ENCODE measurements at regions not wholly inside any gene's neighbourhood (a gene's known extent, or its start where the extent isn't known, plus 50 kb on each side); places are given as distances from the start of the nearest gene placed in this dataset.

DNA sequence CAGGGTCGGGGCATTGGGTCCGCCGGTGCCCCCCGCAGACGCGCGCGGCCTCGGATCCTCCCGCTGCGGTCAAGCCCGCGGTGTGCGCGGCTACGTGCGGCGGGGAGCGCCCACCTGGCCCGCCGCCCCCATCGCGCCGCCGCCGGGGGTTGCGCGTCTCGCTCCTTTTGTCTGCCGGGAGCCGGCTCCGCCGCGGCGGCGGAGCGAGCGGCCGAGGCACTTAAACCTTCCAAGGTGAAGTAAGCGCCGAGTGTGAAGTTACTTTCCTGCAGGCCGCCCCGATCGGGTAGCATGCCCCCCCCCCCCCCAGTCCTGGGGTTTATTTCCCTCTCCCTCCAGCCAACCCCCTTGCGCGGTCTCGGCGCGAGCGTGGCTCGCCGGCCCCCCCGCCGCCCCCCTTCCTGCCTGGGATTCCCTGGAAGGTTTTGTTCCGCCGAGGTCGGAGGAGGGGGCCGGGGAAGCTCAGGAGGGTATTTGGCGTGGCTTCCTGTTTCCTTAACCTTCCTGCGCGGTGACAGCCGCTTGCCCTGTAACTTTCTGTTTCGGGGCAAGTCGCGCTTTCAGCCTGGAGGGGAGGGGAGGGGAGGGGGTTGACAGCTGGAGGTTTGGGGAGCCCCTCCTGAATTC lies 56.6 kb upstream of the GSE1 start (continued):
- no peak for TF ChIP-seq SAFB2 (CRISPR knock-in tag; IDR thresholded peaks at IDR 0.05; ENCODE audit: borderline replicate concordance, low read depth)
- 0 out of 2 replicates have a peak, but pooled peaks have one; percentile 10 for TF ChIP-seq FOXK1 (CRISPR knock-in tag; IDR thresholded peaks at IDR 0.05; ENCODE audit: borderline replicate concordance, low read depth)
- no peak for TF ChIP-seq ZBTB1 (CRISPR knock-in tag; IDR thresholded peaks at IDR 0.05; ENCODE audit: borderline replicate concordance)
- no peak for TF ChIP-seq HOXA7 (CRISPR knock-in tag; IDR thresholded peaks at IDR 0.05)
- 0 out of 2 replicates have a peak, but pooled peaks have one; percentile 1 for TF ChIP-seq STAG1 (CRISPR knock-in tag; IDR thresholded peaks at IDR 0.05)
- no peak for TF ChIP-seq ZNF512 (CRISPR knock-in tag; IDR thresholded peaks at IDR 0.05)
- TF ChIP-seq ZNF605 (CRISPR knock-in tag; IDR thresholded peaks at IDR 0.05), result no peak
- TF ChIP-seq HMGA1 (CRISPR knock-in tag; conservative IDR thresholded peaks at IDR 0.05), result no peak
- TF ChIP-seq MAFG (CRISPR knock-in tag; IDR thresholded peaks at IDR 0.05), result no peak
- no peak; the same call in 1 of the 2 replicates for TF ChIP-seq ZMYM4 (CRISPR knock-in tag; IDR thresholded peaks at IDR 0.05)
- no peak for TF ChIP-seq BHLHE40 (IDR thresholded peaks at IDR 0.05; ENCODE audit: low read length)
- TF ChIP-seq SRSF1 (optimal IDR thresholded peaks at IDR 0.05; ENCODE audit: low read depth, low read length), result no peak
- no peak for TF ChIP-seq FOXJ3 (CRISPR knock-in tag; IDR thresholded peaks at IDR 0.05; ENCODE audit: borderline replicate concordance)
- TF ChIP-seq ZNF766 (CRISPR knock-in tag; IDR thresholded peaks at IDR 0.05; ENCODE audit: borderline replicate concordance), result peak; percentile 58; the same call in 1 of the 2 replicates
- TF ChIP-seq, protein P1, sequence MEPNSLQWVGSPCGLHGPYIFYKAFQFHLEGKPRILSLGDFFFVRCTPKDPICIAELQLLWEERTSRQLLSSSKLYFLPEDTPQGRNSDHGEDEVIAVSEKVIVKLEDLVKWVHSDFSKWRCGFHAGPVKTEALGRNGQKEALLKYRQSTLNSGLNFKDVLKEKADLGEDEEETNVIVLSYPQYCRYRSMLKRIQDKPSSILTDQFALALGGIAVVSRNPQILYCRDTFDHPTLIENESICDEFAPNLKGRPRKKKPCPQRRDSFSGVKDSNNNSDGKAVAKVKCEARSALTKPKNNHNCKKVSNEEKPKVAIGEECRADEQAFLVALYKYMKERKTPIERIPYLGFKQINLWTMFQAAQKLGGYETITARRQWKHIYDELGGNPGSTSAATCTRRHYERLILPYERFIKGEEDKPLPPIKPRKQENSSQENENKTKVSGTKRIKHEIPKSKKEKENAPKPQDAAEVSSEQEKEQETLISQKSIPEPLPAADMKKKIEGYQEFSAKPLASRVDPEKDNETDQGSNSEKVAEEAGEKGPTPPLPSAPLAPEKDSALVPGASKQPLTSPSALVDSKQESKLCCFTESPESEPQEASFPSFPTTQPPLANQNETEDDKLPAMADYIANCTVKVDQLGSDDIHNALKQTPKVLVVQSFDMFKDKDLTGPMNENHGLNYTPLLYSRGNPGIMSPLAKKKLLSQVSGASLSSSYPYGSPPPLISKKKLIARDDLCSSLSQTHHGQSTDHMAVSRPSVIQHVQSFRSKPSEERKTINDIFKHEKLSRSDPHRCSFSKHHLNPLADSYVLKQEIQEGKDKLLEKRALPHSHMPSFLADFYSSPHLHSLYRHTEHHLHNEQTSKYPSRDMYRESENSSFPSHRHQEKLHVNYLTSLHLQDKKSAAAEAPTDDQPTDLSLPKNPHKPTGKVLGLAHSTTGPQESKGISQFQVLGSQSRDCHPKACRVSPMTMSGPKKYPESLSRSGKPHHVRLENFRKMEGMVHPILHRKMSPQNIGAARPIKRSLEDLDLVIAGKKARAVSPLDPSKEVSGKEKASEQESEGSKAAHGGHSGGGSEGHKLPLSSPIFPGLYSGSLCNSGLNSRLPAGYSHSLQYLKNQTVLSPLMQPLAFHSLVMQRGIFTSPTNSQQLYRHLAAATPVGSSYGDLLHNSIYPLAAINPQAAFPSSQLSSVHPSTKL (CRISPR knock-in tag; IDR thresholded peaks at IDR 0.05), result 0 out of 2 replicates have a peak, but pooled peaks have one; percentile 5
- no peak for TF ChIP-seq TOPORS (CRISPR knock-in tag; IDR thresholded peaks at IDR 0.05)
- no peak for TF ChIP-seq REL (CRISPR knock-in tag; conservative IDR thresholded peaks at IDR 0.05)
- no peak for TF ChIP-seq ZNF546 (CRISPR knock-in tag; conservative IDR thresholded peaks at IDR 0.05)
- TF ChIP-seq REXO4 (CRISPR knock-in tag; IDR thresholded peaks at IDR 0.05; ENCODE audit: borderline replicate concordance), result no peak
- no peak for TF ChIP-seq ZSCAN29 (CRISPR knock-in tag; conservative IDR thresholded peaks at IDR 0.05)
- no peak for TF ChIP-seq FOXP1 (IDR thresholded peaks at IDR 0.05)
- TF ChIP-seq FOXP1 (CRISPR knock-in tag; IDR thresholded peaks at IDR 0.05), result no peak
- TF ChIP-seq ZSCAN21 (CRISPR knock-in tag; IDR thresholded peaks at IDR 0.05; ENCODE audit: borderline replicate concordance), result no peak
- TF ChIP-seq, protein P2, sequence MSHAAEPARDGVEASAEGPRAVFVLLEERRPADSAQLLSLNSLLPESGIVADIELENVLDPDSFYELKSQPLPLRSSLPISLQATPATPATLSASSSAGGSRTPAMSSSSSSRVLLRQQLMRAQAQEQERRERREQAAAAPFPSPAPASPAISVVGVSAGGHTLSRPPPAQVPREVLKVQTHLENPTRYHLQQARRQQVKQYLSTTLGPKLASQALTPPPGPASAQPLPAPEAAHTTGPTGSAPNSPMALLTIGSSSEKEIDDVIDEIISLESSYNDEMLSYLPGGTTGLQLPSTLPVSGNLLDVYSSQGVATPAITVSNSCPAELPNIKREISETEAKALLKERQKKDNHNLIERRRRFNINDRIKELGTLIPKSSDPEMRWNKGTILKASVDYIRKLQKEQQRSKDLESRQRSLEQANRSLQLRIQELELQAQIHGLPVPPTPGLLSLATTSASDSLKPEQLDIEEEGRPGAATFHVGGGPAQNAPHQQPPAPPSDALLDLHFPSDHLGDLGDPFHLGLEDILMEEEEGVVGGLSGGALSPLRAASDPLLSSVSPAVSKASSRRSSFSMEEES (CRISPR knock-in tag; IDR thresholded peaks at IDR 0.05), result no peak
- peak; percentile 44 for TF ChIP-seq ZEB1 (IDR thresholded peaks at IDR 0.05; ENCODE audit: insufficient replicate concordance, low read depth)
- no peak for TF ChIP-seq NFE2L2 (IDR thresholded peaks at IDR 0.05; ENCODE audit: low read length)
